OCI-LY7 (cell line): ENCODE measurements at regions not wholly inside any gene's neighbourhood (a gene's known extent, or its start where the extent isn't known, plus 50 kb on each side); places are given as distances from the start of the nearest gene placed in this dataset.

Experiments used
- BruUV-seq: library from RNA; stranded (reverse); fragments of 400-500 nt; replicated peaks from 2 replicates; lab custom pipeline; 2021; lab: Mats Ljungman, UMichigan
- CTCF ChIA-PET: fragments of 300-600 bp; sonication (Branson Sonifier 250); formaldehyde crosslinking; loops from one replicate; lab custom pipeline; 2022; ENCODE audit warnings: antibody characterized with exemption; ENCODE audit not compliant: unreplicated experiment; lab: Charles Lee
- POLR2A ChIA-PET: fragments of 300-600 bp; sonication (Branson Sonifier 250); formaldehyde crosslinking; loops from one replicate; lab custom pipeline; 2022; ENCODE audit warnings: antibody characterized with exemption; lab: Charles Lee
- DNase-seq: peaks from one replicate; pipeline ENCODE4 v3.0.0-alpha.2; 2015; ENCODE audit warnings: low spot score
- H2AFZ ChIP-seq: fragments of 200-600 bp; sonication (generic), shearing (Covaris generic); 2 replicates; pipeline ENCODE4 v1.6.1; 2014; ENCODE audit warnings: mild to moderate bottlenecking, antibody characterized with exemption, low read length, moderate library complexity
- H3K27ac ChIP-seq: fragments of 200-600 bp; sonication (generic); 2 replicates; pipeline ENCODE4 v1.5.1; 2014; ENCODE audit warnings: mixed run types, low read depth, mild to moderate bottlenecking, moderate library complexity, low read length, inconsistent platforms; ENCODE audit not compliant: poor library complexity, severe bottlenecking
- H3K36me3 ChIP-seq: fragments of 200-600 bp; sonication (generic); 2 replicates; pipeline ENCODE4 v1.6.1; 2014; ENCODE audit warnings: mild to moderate bottlenecking, antibody characterized with exemption, low read length, moderate library complexity, mixed read lengths; ENCODE audit not compliant: insufficient read depth
- H3K4me1 ChIP-seq: fragments of 200-600 bp; sonication (generic); 2 replicates; pipeline ENCODE4 v1.5.1; 2014; ENCODE audit warnings: mild to moderate bottlenecking, low read length; ENCODE audit not compliant: insufficient read depth, poor library complexity, severe bottlenecking
- H3K4me2 ChIP-seq: fragments of 200-600 bp; sonication (generic); 2 replicates; pipeline ENCODE4 v1.6.1; 2014; ENCODE audit warnings: mild to moderate bottlenecking, low read length
- H3K4me3 ChIP-seq: fragments of 200-600 bp; sonication (generic); 2 replicates; pipeline ENCODE4 v1.5.1; 2014; ENCODE audit warnings: mild to moderate bottlenecking, low read depth, low read length; ENCODE audit not compliant: poor library complexity, severe bottlenecking
- H3K79me2 ChIP-seq: fragments of 200-600 bp; sonication (generic); 2 replicates; pipeline ENCODE4 v1.6.1; 2016; ENCODE audit warnings: low read depth, mild to moderate bottlenecking, low read length, moderate library complexity, mixed read lengths; ENCODE audit not compliant: insufficient read depth
- H3K9me2 ChIP-seq: fragments of 200-600 bp; sonication (generic); 2 replicates; pipeline ENCODE4 v1.6.1; 2016; ENCODE audit warnings: mild to moderate bottlenecking, low read length, mixed read lengths; ENCODE audit not compliant: insufficient read depth
- H3K9me3 ChIP-seq: fragments of 200-600 bp; sonication (generic); 2 replicates; pipeline ENCODE4 v1.6.1; 2014; ENCODE audit warnings: mild to moderate bottlenecking, mixed run types, low read length, mixed read lengths
- H4K20me1 ChIP-seq: fragments of 200-600 bp; sonication (generic); 2 replicates; pipeline ENCODE4 v1.6.1; 2014; ENCODE audit warnings: mild to moderate bottlenecking, antibody characterized with exemption, low read length, moderate library complexity, mixed read lengths; ENCODE audit not compliant: insufficient read depth
- CTCF ChIP-seq: fragments of 200-600 bp; sonication (generic); conservative IDR thresholded peaks from 2 replicates; pipeline ENCODE4 v1.5.1; 2014; ENCODE audit warnings: mild to moderate bottlenecking, antibody characterized with exemption, low read length, moderate library complexity, mixed read lengths
- EZH2phosphoT487 ChIP-seq: fragments of 200-600 bp; sonication (generic); IDR thresholded peaks from 2 replicates; pipeline ENCODE4 v1.6.1; 2018; ENCODE audit warnings: low read depth, borderline replicate concordance, mild to moderate bottlenecking, mixed run types, antibody characterized with exemption, low read length, moderate library complexity, mixed read lengths
- intact Hi-C: fragments of 100-400 bp; cut with micrococcal nuclease; formaldehyde crosslinking; loops from one replicate; pipeline ENCODE4 v1.10.0; 2022; ENCODE audit not compliant: unreplicated experiment

GRCh38 chr22:27452922-27453321 is 348.6 kb downstream of the MN1 start:
- POLR2A ChIA-PET = no interaction called here
- no peak overlapping the region for H3K4me3 ChIP-seq
- H3K4me2 ChIP-seq = no peak overlapping the region
- H3K9me3 ChIP-seq = no peaks in the 10 kb centered on the region
- TF ChIP-seq CTCF (no peak), EZH2phosphoT487 (no peak)
- no peak for DNase-seq
- no TSS peak for BruUV-seq
- H3K4me1 ChIP-seq = no peaks in the 10 kb centered on the region
- intact Hi-C loops = no loop called here
- H3K9me2 ChIP-seq = no peaks in the 10 kb centered on the region
- no peak overlapping the region for H2AFZ ChIP-seq
- CTCF ChIA-PET = no interaction called here
- no peaks in the 10 kb centered on the region for H3K36me3 ChIP-seq
- no peak overlapping the region for H3K27ac ChIP-seq
- no peaks in the 10 kb centered on the region for H4K20me1 ChIP-seq
- no peaks in the 10 kb centered on the region for H3K79me2 ChIP-seq

- CTCF ChIA-PET = no interaction called here
- H3K9me3 ChIP-seq = no peaks in the 10 kb centered on the region
Observed at GRCh38 chr22:27453725-27454124, 347.8 kb downstream of the MN1 start.

More at GRCh38 chr22:27453725-27454124, 347.8 kb downstream of the MN1 start:
- H3K4me1 ChIP-seq = no peaks in the 10 kb centered on the region
- POLR2A ChIA-PET = no interaction called here
- no peak overlapping the region for H3K27ac ChIP-seq
- H3K4me2 ChIP-seq = no peak overlapping the region
- no peaks in the 10 kb centered on the region for H3K9me2 ChIP-seq
- H3K79me2 ChIP-seq = no peaks in the 10 kb centered on the region
- no peaks in the 10 kb centered on the region for H3K36me3 ChIP-seq
- no peak overlapping the region for H3K4me3 ChIP-seq
- no TSS peak for BruUV-seq
- no peaks in the 10 kb centered on the region for H4K20me1 ChIP-seq
- no peak for TF ChIP-seq CTCF
- DNase-seq = no peak
- H2AFZ ChIP-seq = no peak overlapping the region
- intact Hi-C loops = no loop called here
